ENCODE measurements at regions not wholly inside any gene's neighbourhood (a gene's known extent, or its start where the extent isn't known, plus 50 kb on each side); places are given as distances from the start of the nearest gene placed in this dataset.

DNA sequence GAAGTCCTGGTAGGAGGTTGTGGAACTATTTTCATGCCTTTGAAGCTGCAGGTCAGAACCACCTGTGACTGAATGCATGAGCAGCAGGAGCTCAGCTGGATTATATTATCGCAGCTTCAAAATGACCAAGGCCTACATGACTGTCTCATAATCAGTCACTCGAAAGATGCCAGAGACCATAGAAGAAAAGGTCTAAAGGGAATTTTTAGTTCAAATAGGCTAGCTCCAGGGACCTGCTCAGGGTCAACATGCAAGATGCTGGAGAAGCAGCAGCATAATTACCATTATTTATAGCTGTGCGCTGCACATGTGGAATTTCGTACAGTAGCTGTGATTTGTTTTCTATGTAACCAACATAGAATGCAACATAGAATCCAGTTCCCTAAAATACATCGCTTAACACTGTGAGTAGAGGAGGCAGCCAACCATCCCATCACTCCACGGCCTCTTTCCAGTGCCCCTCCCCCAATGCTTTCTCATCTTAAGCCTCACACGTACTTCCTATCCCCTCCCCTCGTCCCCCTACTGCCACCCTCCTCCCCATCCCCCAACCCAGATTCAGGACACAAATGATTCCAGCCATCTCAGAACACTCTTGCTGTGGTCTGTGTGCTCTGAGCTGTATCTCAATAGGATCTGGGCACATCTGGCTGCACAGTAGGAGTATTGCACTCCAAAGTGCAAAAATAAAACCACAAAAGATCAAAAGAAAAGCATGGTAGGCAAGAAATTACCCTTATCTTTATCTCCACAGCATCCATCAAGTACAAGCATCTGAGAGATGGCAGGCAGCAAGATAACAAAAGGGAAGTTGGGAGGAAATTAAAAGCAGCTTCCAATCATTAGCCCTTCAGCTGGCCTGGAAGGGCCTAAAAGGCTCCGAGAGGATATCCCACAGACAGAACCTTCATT is 352.8 kb upstream of the SEMA6D start:
- Histone ChIP-seq H3K9me3 (ENCODE audit: control insufficient read depth, insufficient read depth, low read depth, low read length) (no peaks in the 10 kb centered on the region; the same call in 1 of the 2 replicates), H3K9ac (ENCODE audit: low read length) (no peak overlapping the region), H3K27me3 (ENCODE audit: control insufficient read depth, insufficient read depth, low read length) (no peaks in the 10 kb centered on the region), H3K4me1 (ENCODE audit: control insufficient read depth, insufficient read depth, low read length) (0 out of 2 replicates have a peak, but pooled peaks cover 6% of the 10 kb centered on the region), H3K27ac (ENCODE audit: low read depth, low read length) (no peak overlapping the region), H3K36me3 (ENCODE audit: control insufficient read depth, insufficient read depth, low read length) (no peaks in the 10 kb centered on the region), H3K4me3 (ENCODE audit: low read depth, low read length) (no peak overlapping the region)

DNA sequence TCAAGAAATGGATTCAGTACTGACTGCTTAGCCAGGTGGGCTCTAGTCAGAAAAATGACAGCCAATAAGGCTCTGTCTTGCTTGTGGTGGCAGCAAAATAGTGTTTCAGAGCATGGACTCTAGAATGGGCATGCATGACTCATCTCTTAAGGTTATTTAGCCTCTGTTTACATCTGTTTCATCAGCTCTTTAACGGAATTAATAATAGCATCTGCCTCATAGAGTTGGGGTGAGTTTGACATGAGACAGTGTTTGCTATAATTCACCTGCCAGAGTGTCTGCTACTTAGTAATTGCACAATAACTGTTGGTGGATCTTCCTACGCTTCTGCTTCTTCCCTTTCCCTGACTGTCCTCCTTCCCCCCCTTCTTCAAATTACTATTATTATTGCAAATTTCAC is 350.4 kb upstream of the SEMA6D start:
- Histone ChIP-seq H3K9ac (ENCODE audit: low read length) (no peak overlapping the region), H3K9me3 (ENCODE audit: control insufficient read depth, insufficient read depth, low read depth, low read length) (no peaks in the 10 kb centered on the region; the same call in 1 of the 2 replicates), H3K27ac (ENCODE audit: low read depth, low read length) (no peak overlapping the region), H3K27me3 (ENCODE audit: control insufficient read depth, insufficient read depth, low read length) (no peaks in the 10 kb centered on the region), H3K36me3 (ENCODE audit: control insufficient read depth, insufficient read depth, low read length) (no peaks in the 10 kb centered on the region), H3K4me1 (ENCODE audit: control insufficient read depth, insufficient read depth, low read length) (0 out of 2 replicates have a peak, but pooled peaks cover 6% of the 10 kb centered on the region), H3K4me3 (ENCODE audit: low read depth, low read length) (no peak overlapping the region)

DNA sequence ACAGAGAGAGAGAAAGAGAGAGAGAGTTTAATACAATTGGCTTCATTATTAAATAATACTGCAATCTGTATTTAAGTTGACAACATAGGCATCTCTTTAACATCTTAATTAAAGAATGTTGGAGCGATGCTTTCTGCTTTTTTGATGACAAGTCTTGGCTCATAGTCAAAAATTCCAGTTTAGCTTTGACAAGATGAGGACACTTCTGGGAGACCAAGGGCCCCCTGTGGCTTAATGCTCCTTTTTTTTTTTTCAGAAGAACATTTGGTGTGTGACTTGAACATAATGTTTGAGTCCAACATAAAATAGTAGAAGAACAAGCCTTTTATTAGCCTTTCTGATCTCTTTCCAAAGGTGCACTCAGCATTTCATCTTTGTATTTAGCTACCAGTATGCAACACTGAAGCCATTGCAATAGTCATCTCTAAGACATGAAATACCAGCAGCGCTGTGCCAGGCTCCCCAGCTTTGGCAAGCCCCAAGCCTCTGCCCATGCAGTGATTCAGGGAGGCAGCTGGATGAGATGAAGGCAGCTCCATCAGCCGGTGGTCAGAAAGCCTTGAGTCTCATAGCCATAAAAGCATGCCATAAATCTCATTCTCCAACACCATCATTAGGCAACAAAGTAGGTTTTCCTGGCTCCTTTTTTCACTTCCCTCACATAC is 349.4 kb upstream of the SEMA6D start:
- H3K4me1 ChIP-seq (ENCODE audit: control insufficient read depth, insufficient read depth, low read length), result 0 out of 2 replicates have a peak, but pooled peaks cover 6% of the 10 kb centered on the region
- H3K27me3 ChIP-seq (ENCODE audit: control insufficient read depth, insufficient read depth, low read length), result no peaks in the 10 kb centered on the region
- no peak overlapping the region for H3K9ac ChIP-seq (ENCODE audit: low read length)
- no peaks in the 10 kb centered on the region for H3K36me3 ChIP-seq (ENCODE audit: control insufficient read depth, insufficient read depth, low read length)
- H3K27ac ChIP-seq (ENCODE audit: low read depth, low read length), result no peak overlapping the region
- no peaks in the 10 kb centered on the region; the same call in 1 of the 2 replicates for H3K9me3 ChIP-seq (ENCODE audit: control insufficient read depth, insufficient read depth, low read depth, low read length)
- no peak overlapping the region for H3K4me3 ChIP-seq (ENCODE audit: low read depth, low read length)

DNA sequence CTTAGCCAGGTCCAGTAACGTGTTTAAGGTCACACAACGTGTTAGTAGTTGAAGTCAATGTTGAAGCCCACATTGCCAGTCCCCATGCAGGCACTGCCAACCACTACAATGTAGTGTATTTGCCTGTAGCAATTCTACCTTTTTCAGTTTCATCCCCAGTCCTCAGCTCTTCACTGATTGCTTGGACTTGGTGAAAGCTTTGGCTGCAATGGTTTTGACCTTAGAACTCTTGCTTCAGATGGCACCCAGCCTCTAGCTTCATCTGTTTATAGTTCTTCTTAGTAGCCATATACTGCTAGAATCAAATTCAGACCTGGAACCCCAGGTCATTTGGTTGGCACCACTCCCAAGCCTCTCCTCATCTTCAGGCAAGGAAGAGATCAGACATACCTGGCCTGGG is 345.4 kb upstream of the SEMA6D start:
- Histone ChIP-seq H3K4me3 (ENCODE audit: low read depth, low read length) (no peak overlapping the region), H3K36me3 (ENCODE audit: control insufficient read depth, insufficient read depth, low read length) (no peaks in the 10 kb centered on the region), H3K9ac (ENCODE audit: low read length) (no peak overlapping the region), H3K9me3 (ENCODE audit: control insufficient read depth, insufficient read depth, low read depth, low read length) (no peaks in the 10 kb centered on the region), H3K4me1 (ENCODE audit: control insufficient read depth, insufficient read depth, low read length) (no peaks in the 10 kb centered on the region; the same call in 1 of the 2 replicates), H3K27me3 (ENCODE audit: control insufficient read depth, insufficient read depth, low read length) (no peaks in the 10 kb centered on the region), H3K27ac (ENCODE audit: low read depth, low read length) (no peak overlapping the region)

DNA sequence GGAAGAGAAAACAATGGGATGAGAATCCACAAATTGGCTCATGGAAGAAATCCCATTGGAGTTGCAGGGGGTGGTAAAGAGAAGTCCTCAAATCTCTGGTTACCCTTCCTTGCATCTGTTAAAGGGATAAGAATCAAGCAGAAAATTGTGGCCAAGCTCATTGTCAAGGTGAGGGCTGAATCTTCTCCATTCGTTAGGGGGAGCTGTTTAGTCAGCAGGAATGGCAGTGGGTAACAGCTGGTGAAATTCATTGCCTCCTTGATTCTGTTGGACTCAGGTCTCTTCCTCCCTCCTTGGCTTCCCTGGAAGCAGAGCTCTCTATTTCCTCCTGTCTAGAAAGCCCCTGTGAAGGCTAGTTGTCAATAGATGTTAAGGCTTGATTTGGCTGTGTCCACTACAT is 343.1 kb upstream of the SEMA6D start:
- no peak overlapping the region for H3K9ac ChIP-seq (ENCODE audit: low read length)
- H3K4me3 ChIP-seq (ENCODE audit: low read depth, low read length), result no peak overlapping the region
- no peak overlapping the region for H3K27ac ChIP-seq (ENCODE audit: low read depth, low read length)
- H3K4me1 ChIP-seq (ENCODE audit: control insufficient read depth, insufficient read depth, low read length), result no peaks in the 10 kb centered on the region; the same call in 1 of the 2 replicates
- H3K27me3 ChIP-seq (ENCODE audit: control insufficient read depth, insufficient read depth, low read length), result no peaks in the 10 kb centered on the region
- no peaks in the 10 kb centered on the region for H3K36me3 ChIP-seq (ENCODE audit: control insufficient read depth, insufficient read depth, low read length)
- H3K9me3 ChIP-seq (ENCODE audit: control insufficient read depth, insufficient read depth, low read depth, low read length), result no peaks in the 10 kb centered on the region

DNA sequence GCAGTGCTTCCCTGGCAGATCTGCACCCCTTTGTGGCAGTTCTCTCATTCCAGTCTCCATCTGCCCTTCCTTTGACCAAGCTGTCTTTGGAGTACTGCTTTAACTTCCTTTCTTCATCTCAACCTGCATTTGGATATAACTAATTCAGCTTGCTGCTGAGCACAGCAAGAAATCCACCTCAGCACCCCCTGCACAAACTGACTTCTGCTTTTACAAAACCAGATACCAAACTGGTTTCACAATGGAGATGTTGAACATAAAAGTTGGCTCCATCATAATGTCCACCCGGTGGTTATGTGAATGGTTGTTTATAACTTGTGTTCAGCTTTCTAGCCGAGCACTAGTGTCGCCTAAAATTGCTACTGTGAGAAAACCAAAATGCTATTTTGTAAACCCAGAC is 341.1 kb upstream of the SEMA6D start:
- no peaks in the 10 kb centered on the region for H3K9me3 ChIP-seq (ENCODE audit: control insufficient read depth, insufficient read depth, low read depth, low read length)
- H3K4me1 ChIP-seq (ENCODE audit: control insufficient read depth, insufficient read depth, low read length), result no peaks in the 10 kb centered on the region; the same call in 1 of the 2 replicates
- H3K27me3 ChIP-seq (ENCODE audit: control insufficient read depth, insufficient read depth, low read length), result no peaks in the 10 kb centered on the region
- H3K9ac ChIP-seq (ENCODE audit: low read length), result no peak overlapping the region
- no peak overlapping the region for H3K27ac ChIP-seq (ENCODE audit: low read depth, low read length)
- H3K4me3 ChIP-seq (ENCODE audit: low read depth, low read length), result no peak overlapping the region
- H3K36me3 ChIP-seq (ENCODE audit: control insufficient read depth, insufficient read depth, low read length), result no peaks in the 10 kb centered on the region

DNA sequence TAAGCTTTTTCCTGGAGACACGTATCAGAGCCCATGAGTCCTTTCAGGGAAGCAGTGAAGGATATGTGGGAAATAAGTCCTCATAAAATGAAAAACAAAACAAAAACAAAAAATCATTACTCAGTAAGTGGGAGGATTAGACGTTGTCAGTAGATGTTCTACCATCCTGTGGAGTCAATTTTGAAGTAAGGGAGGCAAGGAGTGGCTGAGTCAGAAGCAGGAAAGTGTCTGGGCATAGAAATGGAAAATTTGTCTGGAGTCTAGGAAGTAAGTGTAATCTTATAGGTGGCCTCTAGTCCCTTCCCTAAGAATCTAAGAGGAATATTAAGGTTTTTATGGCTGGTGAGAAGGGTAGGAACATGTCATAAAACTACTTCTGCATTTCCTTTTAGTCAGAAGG is 339.8 kb upstream of the SEMA6D start:
- Histone ChIP-seq H3K27me3 (ENCODE audit: control insufficient read depth, insufficient read depth, low read length) (no peaks in the 10 kb centered on the region), H3K36me3 (ENCODE audit: control insufficient read depth, insufficient read depth, low read length) (no peaks in the 10 kb centered on the region), H3K9ac (ENCODE audit: low read length) (no peak overlapping the region), H3K4me1 (ENCODE audit: control insufficient read depth, insufficient read depth, low read length) (no peaks in the 10 kb centered on the region; the same call in 1 of the 2 replicates), H3K9me3 (ENCODE audit: control insufficient read depth, insufficient read depth, low read depth, low read length) (no peaks in the 10 kb centered on the region), H3K4me3 (ENCODE audit: low read depth, low read length) (no peak overlapping the region), H3K27ac (ENCODE audit: low read depth, low read length) (no peak overlapping the region)

DNA sequence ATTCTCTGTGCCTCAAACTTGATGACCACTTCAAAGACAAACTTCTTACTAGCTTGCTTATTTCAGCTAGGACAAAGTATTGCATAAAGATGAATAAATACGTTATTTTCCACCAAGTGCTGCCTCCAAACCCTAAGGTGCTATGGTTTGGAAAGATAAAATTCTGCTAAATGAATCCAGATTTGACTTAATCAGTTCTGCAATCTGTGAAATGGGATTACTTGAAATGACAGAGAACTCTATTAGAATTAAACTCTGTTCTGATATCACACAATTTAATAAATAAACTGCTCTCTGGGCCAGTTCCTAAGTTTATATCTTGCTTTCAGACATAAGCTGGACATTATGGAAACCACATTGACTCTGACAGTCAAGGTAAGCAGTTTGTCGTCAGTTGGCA is 338.8 kb upstream of the SEMA6D start:
- Histone ChIP-seq H3K9me3 (ENCODE audit: control insufficient read depth, insufficient read depth, low read depth, low read length) (no peaks in the 10 kb centered on the region), H3K4me1 (ENCODE audit: control insufficient read depth, insufficient read depth, low read length) (no peaks in the 10 kb centered on the region; the same call in 1 of the 2 replicates), H3K9ac (ENCODE audit: low read length) (no peak overlapping the region), H3K27me3 (ENCODE audit: control insufficient read depth, insufficient read depth, low read length) (no peaks in the 10 kb centered on the region), H3K27ac (ENCODE audit: low read depth, low read length) (no peak overlapping the region), H3K4me3 (ENCODE audit: low read depth, low read length) (no peak overlapping the region), H3K36me3 (ENCODE audit: control insufficient read depth, insufficient read depth, low read length) (no peaks in the 10 kb centered on the region)

DNA sequence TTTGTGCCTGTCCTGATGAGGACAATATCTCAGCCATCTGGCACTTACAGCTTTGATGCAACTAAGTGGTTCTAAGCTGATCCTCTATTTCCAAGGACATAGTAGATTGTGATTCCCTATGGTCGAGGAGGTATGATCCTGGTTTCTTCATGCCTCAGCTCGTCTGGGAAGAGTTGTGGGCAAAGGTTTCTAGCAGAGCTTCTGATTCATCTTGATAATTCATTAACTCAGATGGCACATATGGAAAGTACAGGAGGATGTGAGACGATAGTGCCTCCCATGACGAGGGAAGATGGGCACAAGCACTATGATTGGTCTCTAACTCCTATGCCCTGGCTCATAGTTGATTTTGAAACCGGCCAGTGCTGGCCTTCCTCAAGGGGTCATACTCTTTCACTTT is 334.2 kb upstream of the SEMA6D start:
- 0 out of 2 replicates have a peak, but pooled peaks cover 6% of the 10 kb centered on the region for H3K4me1 ChIP-seq (ENCODE audit: control insufficient read depth, insufficient read depth, low read length)
- H3K27me3 ChIP-seq (ENCODE audit: control insufficient read depth, insufficient read depth, low read length), result no peaks in the 10 kb centered on the region
- H3K4me3 ChIP-seq (ENCODE audit: low read depth, low read length), result no peak overlapping the region
- H3K9ac ChIP-seq (ENCODE audit: low read length), result no peak overlapping the region
- H3K27ac ChIP-seq (ENCODE audit: low read depth, low read length), result no peak overlapping the region
- H3K36me3 ChIP-seq (ENCODE audit: control insufficient read depth, insufficient read depth, low read length), result no peaks in the 10 kb centered on the region
- no peaks in the 10 kb centered on the region for H3K9me3 ChIP-seq (ENCODE audit: control insufficient read depth, insufficient read depth, low read depth, low read length)

DNA sequence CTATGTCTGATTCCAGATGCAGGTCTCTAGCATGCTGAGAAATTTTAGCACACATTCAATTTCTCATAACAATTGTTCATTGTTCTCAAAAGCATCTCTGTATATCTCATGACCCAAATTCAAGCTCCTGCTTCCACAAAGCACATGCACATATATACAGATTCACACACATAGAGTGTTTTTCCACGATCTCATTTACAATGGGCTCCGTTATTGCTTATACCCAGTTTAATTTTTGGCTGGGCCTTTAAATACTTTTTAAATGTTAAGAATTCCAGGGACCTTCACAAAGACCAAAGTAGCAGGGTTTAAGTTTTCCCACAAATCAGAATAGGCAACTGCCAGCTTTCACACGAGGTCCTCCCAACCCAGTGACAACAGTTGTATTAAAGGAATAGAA is 333.5 kb upstream of the SEMA6D start:
- H3K9me3 ChIP-seq (ENCODE audit: control insufficient read depth, insufficient read depth, low read depth, low read length), result no peaks in the 10 kb centered on the region
- 0 out of 2 replicates have a peak, but pooled peaks cover 6% of the 10 kb centered on the region for H3K4me1 ChIP-seq (ENCODE audit: control insufficient read depth, insufficient read depth, low read length)
- no peaks in the 10 kb centered on the region for H3K36me3 ChIP-seq (ENCODE audit: control insufficient read depth, insufficient read depth, low read length)
- no peak overlapping the region for H3K9ac ChIP-seq (ENCODE audit: low read length)
- no peak overlapping the region for H3K4me3 ChIP-seq (ENCODE audit: low read depth, low read length)
- H3K27me3 ChIP-seq (ENCODE audit: control insufficient read depth, insufficient read depth, low read length), result no peaks in the 10 kb centered on the region
- no peak overlapping the region for H3K27ac ChIP-seq (ENCODE audit: low read depth, low read length)

DNA sequence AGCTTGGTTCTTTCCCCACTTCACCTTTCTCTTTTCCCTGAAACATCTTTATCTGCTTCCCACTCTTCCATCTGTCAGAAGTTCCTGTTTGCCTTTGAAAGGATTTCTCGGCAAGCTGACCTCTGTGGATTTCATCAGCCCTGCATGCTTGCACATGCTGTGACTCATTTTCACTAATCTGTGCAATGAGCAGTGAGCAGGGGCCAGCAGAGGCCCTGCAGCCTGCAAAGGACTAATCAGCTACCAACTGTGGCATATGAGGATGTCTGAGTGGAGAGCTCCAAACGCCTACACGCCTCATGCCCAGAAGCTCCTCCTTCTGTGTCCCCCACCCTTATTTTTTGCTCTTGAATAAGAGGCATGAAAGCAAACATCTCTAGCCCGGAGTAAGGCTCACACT is 333.0 kb upstream of the SEMA6D start:
- no peak overlapping the region for H3K9ac ChIP-seq (ENCODE audit: low read length)
- H3K27ac ChIP-seq (ENCODE audit: low read depth, low read length), result no peak overlapping the region
- 0 out of 2 replicates have a peak, but pooled peaks cover 6% of the 10 kb centered on the region for H3K4me1 ChIP-seq (ENCODE audit: control insufficient read depth, insufficient read depth, low read length)
- H3K9me3 ChIP-seq (ENCODE audit: control insufficient read depth, insufficient read depth, low read depth, low read length), result no peaks in the 10 kb centered on the region
- no peaks in the 10 kb centered on the region for H3K27me3 ChIP-seq (ENCODE audit: control insufficient read depth, insufficient read depth, low read length)
- H3K36me3 ChIP-seq (ENCODE audit: control insufficient read depth, insufficient read depth, low read length), result no peaks in the 10 kb centered on the region
- H3K4me3 ChIP-seq (ENCODE audit: low read depth, low read length), result no peak overlapping the region

Data from HUES6 (cell line).